GM23338 (cell line): ENCODE measurements at regions not wholly inside any gene's neighbourhood (a gene's known extent, or its start where the extent isn't known, plus 50 kb on each side); places are given as distances from the start of the nearest gene placed in this dataset.

ENCODE experiments used
- EZH2phosphoT487 ChIP-seq: fragments of 200-600 bp; sonication (generic); IDR thresholded peaks from one replicate; pipeline ENCODE4 v1.8.1; 2018; ENCODE audit warnings: antibody characterized with exemption; ENCODE audit not compliant: unreplicated experiment
- POLR2AphosphoS5 ChIP-seq: IDR thresholded peaks from 2 replicates; pipeline ENCODE4 v1.6.1; 2016; ENCODE audit warnings: antibody characterized with exemption, low read depth
- TF ChIP-seq, protein P1 (sequence below), 2 experiments: fragments of 200-600 bp in 1 of 2; sonication (generic) in 1 of 2; conservative IDR thresholded peaks; 2 replicates each; pipeline versions ENCODE4 v1.5.1 to v1.6.1; 2016 to 2017; ENCODE audit warnings: antibody characterized with exemption in 2 of 2, low read depth in 2 of 2, mild to moderate bottlenecking in 2 of 2, moderate library complexity in 1 of 2

GRCh38 chr2:195532255-195532627 is 124.8 kb upstream of the SLC39A10 start:
- TF ChIP-seq, protein P1, sequence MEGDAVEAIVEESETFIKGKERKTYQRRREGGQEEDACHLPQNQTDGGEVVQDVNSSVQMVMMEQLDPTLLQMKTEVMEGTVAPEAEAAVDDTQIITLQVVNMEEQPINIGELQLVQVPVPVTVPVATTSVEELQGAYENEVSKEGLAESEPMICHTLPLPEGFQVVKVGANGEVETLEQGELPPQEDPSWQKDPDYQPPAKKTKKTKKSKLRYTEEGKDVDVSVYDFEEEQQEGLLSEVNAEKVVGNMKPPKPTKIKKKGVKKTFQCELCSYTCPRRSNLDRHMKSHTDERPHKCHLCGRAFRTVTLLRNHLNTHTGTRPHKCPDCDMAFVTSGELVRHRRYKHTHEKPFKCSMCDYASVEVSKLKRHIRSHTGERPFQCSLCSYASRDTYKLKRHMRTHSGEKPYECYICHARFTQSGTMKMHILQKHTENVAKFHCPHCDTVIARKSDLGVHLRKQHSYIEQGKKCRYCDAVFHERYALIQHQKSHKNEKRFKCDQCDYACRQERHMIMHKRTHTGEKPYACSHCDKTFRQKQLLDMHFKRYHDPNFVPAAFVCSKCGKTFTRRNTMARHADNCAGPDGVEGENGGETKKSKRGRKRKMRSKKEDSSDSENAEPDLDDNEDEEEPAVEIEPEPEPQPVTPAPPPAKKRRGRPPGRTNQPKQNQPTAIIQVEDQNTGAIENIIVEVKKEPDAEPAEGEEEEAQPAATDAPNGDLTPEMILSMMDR (conservative IDR thresholded peaks at IDR 0.05; ENCODE audit: low read depth in 2 of 2) = no peak
- TF ChIP-seq POLR2AphosphoS5 (no peak), EZH2phosphoT487 (no peak)
